ENCODE measurements at regions not wholly inside any gene's neighbourhood (a gene's known extent, or its start where the extent isn't known, plus 50 kb on each side); places are given as distances from the start of the nearest gene placed in this dataset.

- ATAC-seq (replicated peaks in 1 of 4) (no peak), DNase-seq (no peak)
- peaks cover 0 to 43% of the 10 kb centered on the region in 2 experiments for H3K27me3 ChIP-seq (replicated peaks in 1 of 2; ENCODE audit: control insufficient read depth in 2 of 2, extremely low read depth in 1 of 2, insufficient read depth in 2 of 2, low read length in 1 of 2)
- no peak overlapping the region for H3K4me3 ChIP-seq (ENCODE audit: control insufficient read depth in 1 of 2, extremely low read depth in 1 of 2, low read length in 1 of 2)
- Mint-ChIP-seq H3K36me3 (no peaks in the 10 kb centered on the region), H3K27ac (no peak overlapping the region), H3K4me1 (no peaks in the 10 kb centered on the region), H3K4me3 (no peak overlapping the region), H3K9me3 (no peaks in the 10 kb centered on the region), H3K27me3 (peaks cover 3 to 5% of the 10 kb centered on the region in 2 donors)
- H3K9me3 ChIP-seq, result no peaks in the 10 kb centered on the region
- CTCF ChIA-PET, result no interaction called here
- H3K4me1 ChIP-seq (ENCODE audit: control insufficient read depth in 1 of 2, extremely low read depth in 1 of 2, insufficient read depth in 2 of 2, low read length in 2 of 2), result no peaks in the 10 kb centered on the region
- no peaks in the 10 kb centered on the region for H3K36me3 ChIP-seq (ENCODE audit: control insufficient read depth in 2 of 2, extremely low read depth in 1 of 2, insufficient read depth in 1 of 2, low read length in 1 of 2)
- POLR2A ChIA-PET, result no interaction called here
- H3K27ac ChIP-seq (ENCODE audit: low read length), result no peak overlapping the region
- 80% methylated on average over 5 of the region's 5 CpGs for WGBS (ENCODE audit: insufficient coverage)
Measured at GRCh38 chr7:63117-63480, 129.3 kb upstream of the FAM20C start.

- no peaks in the 10 kb centered on the region for H3K9me3 ChIP-seq
- Mint-ChIP-seq H3K36me3 (no peaks in the 10 kb centered on the region), H3K4me1 (no peaks in the 10 kb centered on the region), H3K27ac (no peak overlapping the region), H3K9me3 (no peaks in the 10 kb centered on the region), H3K27me3 (peaks cover 3 to 7% of the 10 kb centered on the region in 2 donors), H3K4me3 (no peak overlapping the region)
- DNase-seq (no peak), ATAC-seq (replicated peaks in 1 of 4) (no peak)
- WGBS (ENCODE audit: insufficient coverage), result 45% methylated on average over 4 of the region's 11 CpGs
- POLR2A ChIA-PET, result no interaction called here
- H3K4me1 ChIP-seq (ENCODE audit: control insufficient read depth in 1 of 2, extremely low read depth in 1 of 2, insufficient read depth in 2 of 2, low read length in 2 of 2), result no peaks in the 10 kb centered on the region
- no peak overlapping the region for H3K4me3 ChIP-seq (ENCODE audit: control insufficient read depth in 1 of 2, extremely low read depth in 1 of 2, low read length in 1 of 2)
- peaks cover 0 to 44% of the 10 kb centered on the region in 2 experiments for H3K27me3 ChIP-seq (replicated peaks in 1 of 2; ENCODE audit: control insufficient read depth in 2 of 2, extremely low read depth in 1 of 2, insufficient read depth in 2 of 2, low read length in 1 of 2)
- CTCF ChIA-PET, result no interaction called here
- H3K27ac ChIP-seq (ENCODE audit: low read length), result no peak overlapping the region
- no peaks in the 10 kb centered on the region for H3K36me3 ChIP-seq (ENCODE audit: control insufficient read depth in 2 of 2, extremely low read depth in 1 of 2, insufficient read depth in 1 of 2, low read length in 1 of 2)
Measured at GRCh38 chr7:63521-64021, 128.8 kb upstream of the FAM20C start.

- no peaks in the 10 kb centered on the region for H3K36me3 Mint-ChIP-seq
- no peak overlapping the region for H3K4me3 Mint-ChIP-seq
- H3K9me3 ChIP-seq, result no peaks in the 10 kb centered on the region
- H3K4me1 Mint-ChIP-seq, result no peaks in the 10 kb centered on the region
- H3K4me1 ChIP-seq (ENCODE audit: control insufficient read depth in 1 of 2, extremely low read depth in 1 of 2, insufficient read depth in 2 of 2, low read length in 2 of 2), result no peaks in the 10 kb centered on the region
- H3K4me3 ChIP-seq (ENCODE audit: control insufficient read depth in 1 of 2, extremely low read depth in 1 of 2, low read length in 1 of 2), result no peak overlapping the region
- H3K27me3 ChIP-seq (replicated peaks in 1 of 2; ENCODE audit: control insufficient read depth in 2 of 2, extremely low read depth in 1 of 2, insufficient read depth in 2 of 2, low read length in 1 of 2), result peaks cover 0 to 47% of the 10 kb centered on the region in 2 experiments
- POLR2A ChIA-PET, result no interaction called here
- H3K27ac ChIP-seq (ENCODE audit: low read length), result no peak overlapping the region
- no peaks in the 10 kb centered on the region for H3K36me3 ChIP-seq (ENCODE audit: control insufficient read depth in 2 of 2, extremely low read depth in 1 of 2, insufficient read depth in 1 of 2, low read length in 1 of 2)
- ATAC-seq (replicated peaks in 1 of 4), result no peak
- no peak overlapping the region for H3K27ac Mint-ChIP-seq
- DNase-seq, result peak in 3 of 35 experiments; percentile 8 to 15 (median 9)
- WGBS (ENCODE audit: insufficient coverage), result 60% methylated on average over 3 of the region's 6 CpGs
- H3K27me3 Mint-ChIP-seq, result peaks cover 2 to 4% of the 10 kb centered on the region in 2 donors
- H3K9me3 Mint-ChIP-seq, result no peaks in the 10 kb centered on the region
- CTCF ChIA-PET, result no interaction called here
Measured at GRCh38 chr7:64098-64915, 128.1 kb upstream of the FAM20C start.

GRCh38 chr7:64916-65341 lies 127.4 kb upstream of the FAM20C start:
- Histone ChIP-seq H3K4me3 (ENCODE audit: control insufficient read depth in 1 of 2, extremely low read depth in 1 of 2, low read length in 1 of 2) (no peak overlapping the region), H3K27ac (ENCODE audit: low read length) (no peak overlapping the region), H3K36me3 (ENCODE audit: control insufficient read depth in 2 of 2, extremely low read depth in 1 of 2, insufficient read depth in 1 of 2, low read length in 1 of 2) (no peaks in the 10 kb centered on the region), H3K9me3 (no peaks in the 10 kb centered on the region), H3K4me1 (ENCODE audit: control insufficient read depth in 1 of 2, extremely low read depth in 1 of 2, insufficient read depth in 2 of 2, low read length in 2 of 2) (no peaks in the 10 kb centered on the region), H3K27me3 (replicated peaks in 1 of 2; ENCODE audit: control insufficient read depth in 2 of 2, extremely low read depth in 1 of 2, insufficient read depth in 2 of 2, low read length in 1 of 2) (peaks cover 0 to 47% of the 10 kb centered on the region in 2 experiments)
- Mint-ChIP-seq H3K9me3 (no peaks in the 10 kb centered on the region), H3K27me3 (peaks cover 2 to 4% of the 10 kb centered on the region in 2 donors), H3K36me3 (no peaks in the 10 kb centered on the region), H3K27ac (no peak overlapping the region), H3K4me1 (no peaks in the 10 kb centered on the region), H3K4me3 (no peak overlapping the region)
- ChIA-PET POLR2A (no interaction called here), CTCF (no interaction called here)
- 77% methylated on average over 11 of the region's 11 CpGs for WGBS (ENCODE audit: insufficient coverage)
- DNase-seq (no peak), ATAC-seq (replicated peaks in 1 of 4) (no peak)

- Histone ChIP-seq H3K27me3 (replicated peaks in 1 of 2; ENCODE audit: control insufficient read depth in 2 of 2, extremely low read depth in 1 of 2, insufficient read depth in 2 of 2, low read length in 1 of 2) (peaks cover 0 to 47% of the 10 kb centered on the region in 2 experiments), H3K9me3 (no peaks in the 10 kb centered on the region), H3K36me3 (ENCODE audit: control insufficient read depth in 2 of 2, extremely low read depth in 1 of 2, insufficient read depth in 1 of 2, low read length in 1 of 2) (no peaks in the 10 kb centered on the region), H3K4me3 (ENCODE audit: control insufficient read depth in 1 of 2, extremely low read depth in 1 of 2, low read length in 1 of 2) (no peak overlapping the region), H3K4me1 (ENCODE audit: control insufficient read depth in 1 of 2, extremely low read depth in 1 of 2, insufficient read depth in 2 of 2, low read length in 2 of 2) (no peaks in the 10 kb centered on the region), H3K27ac (ENCODE audit: low read length) (no peak overlapping the region)
- Mint-ChIP-seq H3K27ac (no peak overlapping the region), H3K4me3 (no peak overlapping the region), H3K27me3 (peaks cover 2 to 4% of the 10 kb centered on the region in 2 donors), H3K36me3 (no peaks in the 10 kb centered on the region), H3K4me1 (no peaks in the 10 kb centered on the region), H3K9me3 (no peaks in the 10 kb centered on the region)
- ChIA-PET CTCF (no interaction called here), POLR2A (no interaction called here)
- WGBS (ENCODE audit: insufficient coverage), result 84% methylated on average over 6 of the region's 8 CpGs
- no peak for ATAC-seq (replicated peaks in 1 of 4)
- no peak for DNase-seq
Measured at GRCh38 chr7:65554-65953, 126.8 kb upstream of the FAM20C start.

- Histone ChIP-seq H3K4me1 (ENCODE audit: control insufficient read depth in 1 of 2, extremely low read depth in 1 of 2, insufficient read depth in 2 of 2, low read length in 2 of 2) (no peaks in the 10 kb centered on the region), H3K27ac (ENCODE audit: low read length) (no peak overlapping the region), H3K27me3 (replicated peaks in 1 of 2; ENCODE audit: control insufficient read depth in 2 of 2, extremely low read depth in 1 of 2, insufficient read depth in 2 of 2, low read length in 1 of 2) (peaks cover 0 to 40% of the 10 kb centered on the region in 2 experiments), H3K9me3 (no peaks in the 10 kb centered on the region), H3K36me3 (ENCODE audit: control insufficient read depth in 2 of 2, extremely low read depth in 1 of 2, insufficient read depth in 1 of 2, low read length in 1 of 2) (no peaks in the 10 kb centered on the region), H3K4me3 (ENCODE audit: control insufficient read depth in 1 of 2, extremely low read depth in 1 of 2, low read length in 1 of 2) (no peak overlapping the region)
- 87% methylated on average over 11 of the region's 12 CpGs for WGBS (ENCODE audit: insufficient coverage)
- CTCF ChIA-PET, result no interaction called here
- no peak overlapping the region for H3K4me3 Mint-ChIP-seq
- POLR2A ChIA-PET, result no interaction called here
- no peaks in the 10 kb centered on the region for H3K36me3 Mint-ChIP-seq
- no peak overlapping the region for H3K27ac Mint-ChIP-seq
- H3K9me3 Mint-ChIP-seq, result no peaks in the 10 kb centered on the region
- DNase-seq, result no peak
- H3K4me1 Mint-ChIP-seq, result no peaks in the 10 kb centered on the region
- no peak for ATAC-seq (replicated peaks in 1 of 4)
- peaks cover 2 to 4% of the 10 kb centered on the region in 2 donors for H3K27me3 Mint-ChIP-seq
Measured at GRCh38 chr7:66296-66695, 126.1 kb upstream of the FAM20C start.

Measured in T-cell (primary cell).